HUES64 (cell line): ENCODE measurements at regions not wholly inside any gene's neighbourhood (a gene's known extent, or its start where the extent isn't known, plus 50 kb on each side); places are given as distances from the start of the nearest gene placed in this dataset.
A peak's percentile ranks its signal among the peaks of the same experiment; 100 is the strongest.

ENCODE experiments used
- H3K27ac ChIP-seq: 2 replicates; pipeline ENCODE4 v1.7.0; 2013; ENCODE audit warnings: low read depth, low read length, inconsistent platforms
- H3K27me3 ChIP-seq: 2 replicates; pipeline ENCODE4 v1.6.1; 2013; ENCODE audit warnings: mild to moderate bottlenecking, low read length; ENCODE audit not compliant: insufficient read depth
- H3K36me3 ChIP-seq: 2 replicates; pipeline ENCODE4 v1.6.1; 2013; ENCODE audit warnings: mild to moderate bottlenecking, low read length; ENCODE audit not compliant: insufficient read depth
- H3K4me1 ChIP-seq: 2 replicates; pipeline ENCODE4 v1.6.1; 2013; ENCODE audit warnings: mild to moderate bottlenecking, low read length, moderate library complexity; ENCODE audit not compliant: insufficient read depth
- H3K4me3 ChIP-seq: 2 replicates; pipeline ENCODE4 v1.5.1; 2013; ENCODE audit warnings: mild to moderate bottlenecking, low read length, moderate library complexity
- H3K9ac ChIP-seq: 2 replicates; pipeline ENCODE4 v1.6.1; 2013; ENCODE audit warnings: mild to moderate bottlenecking, low read depth, low read length
- H3K9me3 ChIP-seq: 2 replicates; pipeline ENCODE4 v1.6.1; 2013; ENCODE audit warnings: low read depth, low read length; ENCODE audit not compliant: insufficient read depth
- WGBS: fragments of 150-250, 120-280 bp; methylation state at CpG from one replicate; pipeline ENCODE4 v1.1.7; 2013; ENCODE audit warnings: missing lambda C conversion rate; 5-methylcytosine and 5-hydroxymethylcytosine counted together

DNA sequence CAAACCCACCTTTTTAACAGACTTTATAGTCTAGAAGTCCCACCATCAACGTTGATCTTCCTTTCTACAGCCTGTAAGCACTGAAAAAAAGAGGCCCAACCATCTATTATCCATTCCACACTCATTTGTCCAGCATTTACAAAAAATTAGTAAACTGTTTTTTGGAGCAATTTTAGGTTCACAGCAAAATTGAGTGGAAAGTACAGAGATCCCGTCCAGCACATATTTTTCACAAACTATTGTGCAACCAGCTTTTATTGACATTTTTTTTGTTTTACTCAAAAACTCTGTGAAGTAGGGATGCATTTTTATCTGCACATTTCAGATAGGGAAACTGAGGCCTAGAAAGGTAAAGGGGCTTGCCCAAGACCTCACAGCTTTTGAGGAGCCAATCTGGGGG is 68.6 kb downstream of the TNP1 start:
- 94% methylated on average over 2 of the region's 2 CpGs for WGBS
- Histone ChIP-seq H3K36me3 (no peaks in the 10 kb centered on the region), H3K9ac (no peak overlapping the region), H3K4me3 (no peak overlapping the region), H3K27ac (no peak overlapping the region), H3K4me1 (peaks cover 6% of the 10 kb centered on the region; the same call in 1 of the 2 replicates), H3K27me3 (no peaks in the 10 kb centered on the region), H3K9me3 (no peaks in the 10 kb centered on the region)

DNA sequence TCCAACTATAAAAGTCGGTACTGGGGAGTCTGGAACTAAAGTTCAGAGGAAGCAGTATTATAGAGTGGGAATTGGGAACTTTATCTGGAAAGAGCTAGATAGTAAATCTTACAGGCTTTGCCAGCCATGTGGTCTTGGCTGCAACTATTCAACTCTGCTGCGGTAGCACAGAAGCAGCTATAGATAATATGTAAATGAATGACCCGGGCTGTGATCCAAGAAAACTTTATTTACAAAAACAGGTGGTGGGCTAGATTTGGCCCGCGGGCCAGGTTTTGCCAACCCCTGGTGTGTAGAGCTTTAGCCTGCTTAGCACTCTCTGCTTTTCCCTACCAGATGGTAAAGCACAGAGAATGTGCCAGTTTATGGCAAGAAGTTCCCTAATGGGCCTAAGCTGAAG is 70.8 kb downstream of the TNP1 start:
- no peak overlapping the region for H3K27ac ChIP-seq
- H3K27me3 ChIP-seq: no peaks in the 10 kb centered on the region
- H3K9me3 ChIP-seq: no peaks in the 10 kb centered on the region
- 75% methylated on average over 5 of the region's 5 CpGs for WGBS
- H3K9ac ChIP-seq: no peak overlapping the region
- H3K4me3 ChIP-seq: no peak overlapping the region
- H3K36me3 ChIP-seq: no peaks in the 10 kb centered on the region
- peaks cover 6% of the 10 kb centered on the region; the same call in 1 of the 2 replicates for H3K4me1 ChIP-seq

DNA sequence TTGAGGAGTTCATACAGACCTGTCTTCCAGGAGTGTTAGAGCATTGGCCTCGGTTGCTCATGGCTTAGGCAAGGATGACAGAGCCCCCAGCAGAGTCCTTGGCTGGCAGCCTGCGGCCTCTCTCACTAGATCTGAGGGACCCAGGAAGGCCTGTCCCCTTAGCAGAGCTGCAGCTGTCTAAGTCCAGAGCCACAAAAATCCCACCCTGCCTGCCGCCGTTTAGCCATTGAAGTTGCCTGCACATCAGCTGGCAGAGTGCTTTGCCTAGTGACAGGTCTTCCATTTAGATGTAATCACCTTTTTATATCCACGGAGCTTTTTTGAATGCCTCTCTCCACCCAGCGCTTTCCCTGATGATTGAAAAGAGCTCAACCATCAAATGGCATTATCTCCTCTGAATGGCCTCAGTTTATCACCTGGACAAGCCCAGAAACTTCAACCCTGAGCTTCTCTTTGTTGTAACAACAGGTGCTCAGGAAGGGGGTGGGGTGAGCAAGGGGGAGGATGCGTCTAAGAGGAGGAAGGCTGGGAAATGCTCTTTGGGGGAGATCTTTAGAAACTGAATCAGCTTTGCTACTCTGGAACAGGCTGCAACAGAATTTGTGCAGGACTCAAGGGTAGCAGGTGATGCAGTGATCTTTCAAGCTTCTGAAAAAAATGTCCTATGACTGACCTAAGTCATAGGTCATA is 71.9 kb downstream of the TNP1 start:
- H3K27ac ChIP-seq: no peak overlapping the region
- H3K27me3 ChIP-seq: no peaks in the 10 kb centered on the region
- 66% methylated on average over 7 of the region's 7 CpGs for WGBS

DNA sequence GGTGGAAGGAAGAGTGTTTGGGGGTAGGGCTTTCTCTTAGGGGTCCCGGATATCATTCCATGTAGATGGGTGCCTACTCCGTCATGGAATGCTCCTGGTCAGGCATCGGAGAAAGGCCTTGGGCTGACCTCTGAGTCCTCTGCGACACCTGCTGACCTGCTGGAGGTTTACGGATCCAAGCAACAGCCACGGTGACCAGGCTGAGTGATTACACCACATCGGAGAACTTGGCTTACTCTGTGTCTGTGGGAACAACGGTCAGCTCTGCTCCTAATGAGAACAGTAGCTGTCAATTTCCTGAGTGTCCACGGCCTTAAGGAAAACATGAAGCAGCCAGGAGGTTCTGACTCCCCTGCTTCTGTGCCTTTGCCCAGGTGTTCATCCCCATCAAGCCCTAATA is 73.2 kb downstream of the TNP1 start:
- Histone ChIP-seq H3K27ac (no peak overlapping the region), H3K9me3 (no peaks in the 10 kb centered on the region), H3K4me3 (no peak overlapping the region), H3K4me1 (peaks cover 6% of the 10 kb centered on the region; the same call in 1 of the 2 replicates), H3K9ac (no peak overlapping the region), H3K36me3 (no peaks in the 10 kb centered on the region), H3K27me3 (no peaks in the 10 kb centered on the region)
- WGBS: 95% methylated on average over 9 of the region's 9 CpGs

More for the DNA sequence above, 71.9 kb downstream of the TNP1 start:
- no peaks in the 10 kb centered on the region for H3K9me3 ChIP-seq
- no peak overlapping the region for H3K4me3 ChIP-seq
- no peak overlapping the region for H3K9ac ChIP-seq
- H3K36me3 ChIP-seq: no peaks in the 10 kb centered on the region
- H3K4me1 ChIP-seq: peaks cover 6% of the 10 kb centered on the region; the same call in 1 of the 2 replicates

DNA sequence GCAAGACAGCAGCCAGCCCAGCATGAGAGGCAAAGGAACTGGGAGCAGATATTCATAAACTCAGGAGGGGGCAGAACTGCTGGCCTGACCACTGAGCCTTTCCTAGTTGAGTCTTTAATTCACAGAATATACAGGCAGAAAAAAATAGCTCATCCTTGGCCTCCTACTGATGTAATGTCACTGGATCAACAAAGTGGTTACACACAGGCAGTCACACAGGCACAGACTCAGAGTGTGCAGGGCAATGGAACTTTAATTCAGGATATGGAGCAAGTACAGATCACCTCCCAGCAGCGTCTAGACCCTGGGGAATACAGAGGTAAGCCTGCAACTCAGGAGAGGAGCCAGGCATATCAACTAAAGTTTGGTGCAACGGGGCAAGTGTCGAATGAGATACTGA is 75.4 kb downstream of the TNP1 start:
- Histone ChIP-seq H3K4me3 (no peak overlapping the region), H3K9ac (no peak overlapping the region), H3K9me3 (no peaks in the 10 kb centered on the region), H3K36me3 (no peaks in the 10 kb centered on the region), H3K4me1 (peaks cover 6% of the 10 kb centered on the region; the same call in 1 of the 2 replicates), H3K27ac (no peak overlapping the region), H3K27me3 (no peaks in the 10 kb centered on the region)
- WGBS: 94% methylated on average over 3 of the region's 3 CpGs

DNA sequence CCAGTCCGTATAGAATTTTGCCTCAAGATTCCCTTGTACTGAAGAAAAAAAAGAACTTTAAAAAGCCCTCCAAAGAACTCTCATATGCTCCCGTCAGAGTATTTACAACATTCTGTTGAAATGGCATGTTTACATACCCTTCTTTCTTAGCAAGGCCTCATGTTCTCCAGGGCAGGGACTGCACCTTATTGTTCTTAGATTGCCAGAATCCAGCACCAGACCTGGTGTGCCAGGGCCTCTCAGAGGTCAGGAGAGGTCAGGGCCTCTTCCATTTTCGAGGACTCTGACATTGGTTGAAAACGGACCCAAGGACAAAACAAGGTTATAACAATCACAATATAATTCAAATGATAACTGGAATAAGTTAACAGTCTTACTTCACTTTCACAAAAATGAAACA is 78.2 kb downstream of the TNP1 start:
- 86% methylated on average over 4 of the region's 4 CpGs for WGBS
- peaks cover 5% of the 10 kb centered on the region; the same call in 1 of the 2 replicates for H3K4me1 ChIP-seq
- H3K9ac ChIP-seq: no peak overlapping the region
- no peaks in the 10 kb centered on the region for H3K27me3 ChIP-seq
- H3K36me3 ChIP-seq: no peaks in the 10 kb centered on the region
- H3K27ac ChIP-seq: no peak overlapping the region
- no peaks in the 10 kb centered on the region for H3K9me3 ChIP-seq
- H3K4me3 ChIP-seq: no peak overlapping the region

DNA sequence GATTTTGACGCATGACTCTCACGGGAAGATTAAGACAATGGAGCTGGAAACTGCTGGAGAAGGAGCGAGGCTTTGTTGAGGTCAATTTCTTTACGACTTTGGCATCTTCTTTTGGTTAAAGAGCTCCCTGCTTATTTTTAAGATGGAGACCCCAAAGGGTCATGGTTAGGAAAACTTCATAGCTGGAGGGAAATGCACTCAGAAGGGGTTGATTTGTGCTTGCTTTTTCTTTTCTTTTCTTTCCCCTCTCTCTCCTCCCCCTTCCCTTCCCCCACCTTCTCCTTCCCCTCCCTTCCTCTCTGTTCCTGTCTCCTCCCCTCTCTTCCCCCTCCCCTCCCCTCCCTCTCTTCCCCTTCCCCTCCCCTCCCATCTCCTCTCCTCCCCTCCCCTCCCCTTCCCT is 79.0 kb downstream of the TNP1 start:
- no peaks in the 10 kb centered on the region for H3K36me3 ChIP-seq
- H3K27me3 ChIP-seq: no peaks in the 10 kb centered on the region
- H3K27ac ChIP-seq: no peak overlapping the region
- no peak overlapping the region for H3K9ac ChIP-seq
- 88% methylated on average over 4 of the region's 4 CpGs for WGBS
- no peak overlapping the region for H3K4me3 ChIP-seq
- peaks cover 13% of the 10 kb centered on the region; the same call in 1 of the 2 replicates for H3K4me1 ChIP-seq
- H3K9me3 ChIP-seq: no peaks in the 10 kb centered on the region

DNA sequence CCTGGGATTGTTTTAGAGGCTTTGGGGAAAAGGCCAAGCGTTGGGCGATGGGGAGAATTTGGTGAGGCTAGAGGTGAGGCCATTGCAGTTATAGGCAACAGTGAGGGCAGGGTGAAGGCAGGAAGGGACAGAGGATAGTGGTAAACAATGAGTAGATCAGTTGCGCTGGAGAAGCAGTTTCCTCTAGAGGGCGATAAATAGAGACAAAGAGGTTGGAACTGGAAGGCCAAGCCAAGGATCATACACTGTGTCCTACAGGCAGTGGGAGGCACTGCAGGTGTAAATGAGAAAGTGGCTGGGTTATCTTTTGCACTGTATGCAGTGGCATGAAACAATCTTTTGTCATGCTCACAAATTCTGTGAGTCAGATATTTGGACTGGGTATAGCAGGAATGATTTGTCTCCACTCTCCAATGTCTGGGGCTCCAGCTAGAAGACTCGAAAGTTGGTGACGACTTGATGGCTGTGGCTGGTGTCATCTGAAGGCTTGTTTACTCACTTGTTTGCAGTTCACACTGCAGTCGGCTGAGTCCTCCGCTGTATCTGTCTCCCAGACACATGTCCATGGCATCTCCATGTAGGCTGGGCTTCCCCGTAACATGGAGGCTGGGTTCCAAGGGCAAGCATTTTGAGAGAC is 82.1 kb downstream of the TNP1 start:
- Histone ChIP-seq H3K9me3 (no peaks in the 10 kb centered on the region), H3K27me3 (no peaks in the 10 kb centered on the region), H3K9ac (no peak overlapping the region), H3K36me3 (no peaks in the 10 kb centered on the region), H3K4me1 (peaks cover 13% of the 10 kb centered on the region), H3K4me3 (no peak overlapping the region), H3K27ac (no peak overlapping the region)
- 62% methylated on average over 9 of the region's 9 CpGs for WGBS

DNA sequence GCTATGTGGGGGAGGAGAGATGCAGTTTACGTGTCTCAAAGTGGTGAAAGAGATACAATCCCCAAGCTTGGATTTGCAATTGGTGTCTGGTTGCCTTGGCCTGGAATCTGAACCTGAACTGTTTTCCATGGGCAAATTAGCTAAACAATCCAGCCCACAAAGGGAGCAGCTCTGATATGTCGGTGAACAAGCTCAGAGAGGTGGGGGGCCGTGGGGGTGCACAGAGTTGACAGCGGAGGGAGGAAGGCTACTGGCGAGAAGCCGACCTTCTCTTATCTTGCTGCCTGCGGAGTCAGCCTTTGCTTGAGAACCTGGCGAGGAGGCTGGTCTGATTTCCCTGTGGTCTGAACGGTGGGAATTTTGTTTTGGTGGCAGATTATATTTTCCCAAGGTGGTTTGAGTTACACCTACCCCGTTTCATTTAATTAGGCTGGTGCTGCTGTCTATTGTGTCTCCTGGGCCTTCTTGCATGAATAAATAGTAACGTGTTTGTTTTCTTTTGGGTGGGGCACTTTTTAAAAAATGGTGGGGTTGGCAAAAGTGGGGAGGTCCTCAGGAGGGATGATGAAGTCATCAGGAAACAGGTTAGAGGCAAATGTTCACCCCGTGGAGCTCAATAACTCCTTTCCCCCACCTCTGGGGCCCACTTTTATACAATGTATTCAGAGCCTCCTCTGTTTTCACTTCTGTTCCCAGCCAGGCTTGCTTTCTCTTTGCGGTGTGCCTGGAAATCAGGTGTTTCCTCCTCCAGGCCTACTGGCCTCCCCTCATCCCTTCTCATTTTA is 80.9 kb upstream of the IGFBP5 start:
- Histone ChIP-seq H3K36me3 (no peaks in the 10 kb centered on the region), H3K4me3 (no peak overlapping the region), H3K27ac (no peak overlapping the region), H3K27me3 (no peaks in the 10 kb centered on the region), H3K9me3 (no peaks in the 10 kb centered on the region), H3K9ac (no peak overlapping the region), H3K4me1 (peaks cover 13% of the 10 kb centered on the region)
- WGBS: 71% methylated on average over 13 of the region's 13 CpGs

DNA sequence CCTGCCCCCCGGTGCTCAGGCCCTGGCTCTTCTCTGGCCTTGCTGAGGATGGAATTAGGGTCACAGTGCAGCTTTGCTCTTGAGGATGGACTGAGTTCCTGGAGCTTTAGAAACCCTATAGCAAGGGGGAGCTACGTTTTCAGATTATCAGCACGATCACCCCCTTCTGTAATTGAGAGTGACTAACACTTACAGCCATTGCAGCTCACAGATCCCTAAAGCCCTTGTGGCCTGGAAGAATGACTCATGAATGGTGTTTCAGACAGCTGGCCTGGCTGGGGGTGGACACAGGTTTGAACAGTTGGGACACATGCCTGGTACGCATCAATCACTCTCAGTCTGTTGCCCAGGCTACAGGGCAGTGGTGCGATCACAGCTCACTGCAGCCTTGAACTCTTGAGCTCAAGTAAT is 79.7 kb upstream of the IGFBP5 start:
- Histone ChIP-seq H3K9me3 (no peaks in the 10 kb centered on the region), H3K4me3 (no peak overlapping the region), H3K27ac (no peak overlapping the region), H3K9ac (0 out of 2 replicates have a peak overlapping the region, but pooled peaks have one; percentile 2), H3K36me3 (no peaks in the 10 kb centered on the region), H3K27me3 (no peaks in the 10 kb centered on the region), H3K4me1 (peaks cover 16% of the 10 kb centered on the region)
- 90% methylated on average over 5 of the region's 5 CpGs for WGBS

DNA sequence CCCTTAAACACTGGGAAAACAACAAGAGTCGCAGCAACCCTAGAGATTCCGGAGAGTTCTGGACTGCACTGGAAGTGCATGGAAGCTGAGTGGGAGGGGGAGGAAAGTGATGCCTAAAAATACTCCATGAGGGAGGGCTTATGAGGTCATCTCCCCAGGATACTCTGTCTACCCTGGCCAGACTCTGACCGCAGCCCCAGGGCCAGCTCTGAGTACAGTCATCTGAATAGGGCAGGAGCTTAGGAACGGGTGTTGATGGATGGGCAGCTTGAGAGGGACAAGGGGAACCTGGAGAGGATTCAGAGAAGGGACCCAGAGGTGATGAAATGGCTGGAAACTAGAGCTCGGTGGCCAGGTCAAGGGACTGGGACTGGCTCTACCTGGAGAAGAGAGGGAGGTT is 79.3 kb upstream of the IGFBP5 start:
- H3K9ac ChIP-seq: 0 out of 2 replicates have a peak overlapping the region, but pooled peaks have one; percentile 2
- no peaks in the 10 kb centered on the region for H3K9me3 ChIP-seq
- H3K36me3 ChIP-seq: no peaks in the 10 kb centered on the region
- H3K4me1 ChIP-seq: peaks cover 17% of the 10 kb centered on the region
- no peak overlapping the region for H3K4me3 ChIP-seq
- WGBS: 90% methylated on average over 5 of the region's 5 CpGs
- no peak overlapping the region for H3K27ac ChIP-seq
- no peaks in the 10 kb centered on the region for H3K27me3 ChIP-seq
